ENCODE measurements at regions not wholly inside any gene's neighbourhood (a gene's known extent, or its start where the extent isn't known, plus 50 kb on each side); places are given as distances from the start of the nearest gene placed in this dataset.

- no peak for TF ChIP-seq CTCF (IDR thresholded peaks at IDR 0.05; ENCODE audit: borderline replicate concordance, control extremely low read depth, extremely low read depth, insufficient read depth, missing control alignments)
- in situ Hi-C loops (cut with MboI; ENCODE audit: low sequenced_read_pairs, unreplicated experiment) = no loop called here
- no peak for DNase-seq (ENCODE audit: low spot score)
Measured at GRCh38 chr21:28509031-28509430, 483.6 kb downstream of the LTN1 start.

GRCh38 chr21:28508126-28508525, 484.6 kb downstream of the LTN1 start:
- TF ChIP-seq CTCF (IDR thresholded peaks at IDR 0.05; ENCODE audit: borderline replicate concordance, control extremely low read depth, extremely low read depth, insufficient read depth, missing control alignments) = no peak
- no peak for DNase-seq (ENCODE audit: low spot score)
- in situ Hi-C loops (cut with MboI; ENCODE audit: low sequenced_read_pairs, unreplicated experiment) = no loop called here

GRCh38 chr21:28496517-28496916, 496.2 kb downstream of the LTN1 start:
- no peak for DNase-seq (ENCODE audit: low spot score)
- in situ Hi-C loops (cut with MboI; ENCODE audit: low sequenced_read_pairs, unreplicated experiment) = no loop called here

GRCh38 chr21:28492127-28492526, 500.6 kb downstream of the LTN1 start:
- in situ Hi-C loops (cut with MboI; ENCODE audit: low sequenced_read_pairs, unreplicated experiment) = no loop called here
- DNase-seq (ENCODE audit: low spot score) = no peak
- no peak for TF ChIP-seq CTCF (IDR thresholded peaks at IDR 0.05; ENCODE audit: borderline replicate concordance, control extremely low read depth, extremely low read depth, insufficient read depth, missing control alignments)

More at GRCh38 chr21:28496517-28496916, 496.2 kb downstream of the LTN1 start:
- no peak for TF ChIP-seq CTCF (IDR thresholded peaks at IDR 0.05; ENCODE audit: borderline replicate concordance, control extremely low read depth, extremely low read depth, insufficient read depth, missing control alignments)

GRCh38 chr21:28489821-28490350, 502.8 kb downstream of the LTN1 start:
- in situ Hi-C loops (cut with MboI; ENCODE audit: low sequenced_read_pairs, unreplicated experiment) = no loop called here
- no peak for DNase-seq (ENCODE audit: low spot score)
- no peak for TF ChIP-seq CTCF (IDR thresholded peaks at IDR 0.05; ENCODE audit: borderline replicate concordance, control extremely low read depth, extremely low read depth, insufficient read depth, missing control alignments)

GRCh38 chr21:28489162-28489561, 503.5 kb downstream of the LTN1 start:
- DNase-seq (ENCODE audit: low spot score) = no peak
- in situ Hi-C loops (cut with MboI; ENCODE audit: low sequenced_read_pairs, unreplicated experiment) = no loop called here

More at GRCh38 chr21:28489162-28489561, 503.5 kb downstream of the LTN1 start:
- no peak for TF ChIP-seq CTCF (IDR thresholded peaks at IDR 0.05; ENCODE audit: borderline replicate concordance, control extremely low read depth, extremely low read depth, insufficient read depth, missing control alignments)
